ENCODE measurements at regions not wholly inside any gene's neighbourhood (a gene's known extent, or its start where the extent isn't known, plus 50 kb on each side); places are given as distances from the start of the nearest gene placed in this dataset.

- no peak for DNase-seq
Observed at GRCh38 chr12:112559784-112560183, 141.0 kb downstream of the PTPN11 start.

- peak; percentile 63 for DNase-seq
Observed at GRCh38 chr12:112564160-112564784, 145.5 kb downstream of the PTPN11 start.

- DNase-seq: no peak
Observed at GRCh38 chr12:112568641-112569040, 149.9 kb downstream of the PTPN11 start.

GRCh38 chr12:112570096-112570495 is 151.3 kb downstream of the PTPN11 start:
- no peak for DNase-seq

- DNase-seq: no peak
Observed at GRCh38 chr12:112573141-112573540, 154.4 kb downstream of the PTPN11 start.

GRCh38 chr12:112574896-112575558 is 156.3 kb downstream of the PTPN11 start:
- DNase-seq: no peak

GRCh38 chr12:112575559-112576067 is 156.9 kb downstream of the PTPN11 start:
- no peak for DNase-seq

GRCh38 chr12:112577473-112578329 is 159.0 kb downstream of the PTPN11 start:
- DNase-seq: no peak

- peak; percentile 26 for DNase-seq
Observed at GRCh38 chr12:112584266-112584722, 165.5 kb downstream of the PTPN11 start.

GRCh38 chr12:112586148-112586783 is 167.5 kb downstream of the PTPN11 start:
- DNase-seq: no peak

- no peak for DNase-seq
Observed at GRCh38 chr12:112589275-112589674, 170.5 kb downstream of the PTPN11 start.

GRCh38 chr12:112590281-112590680 is 171.5 kb downstream of the PTPN11 start:
- no peak for DNase-seq

GRCh38 chr12:112591488-112591887 is 172.7 kb downstream of the PTPN11 start:
- DNase-seq: no peak

- DNase-seq: no peak
Observed at GRCh38 chr12:112595410-112595809, 176.7 kb downstream of the PTPN11 start.

- DNase-seq: no peak
Observed at GRCh38 chr12:112597986-112598385, 179.2 kb downstream of the PTPN11 start.

GRCh38 chr12:112598626-112599025 is 179.9 kb downstream of the PTPN11 start:
- no peak for DNase-seq

GRCh38 chr12:112599871-112600270 is 181.1 kb downstream of the PTPN11 start:
- DNase-seq: no peak

GRCh38 chr12:112602150-112602549 is 183.4 kb downstream of the PTPN11 start:
- no peak for DNase-seq

- DNase-seq: no peak
Observed at GRCh38 chr12:112606611-112607365, 184.8 kb upstream of the RPH3A start.

- no peak for DNase-seq
Observed at GRCh38 chr12:112607427-112607826, 184.1 kb upstream of the RPH3A start.

GRCh38 chr12:112611908-112612307 is 179.6 kb upstream of the RPH3A start:
- peak; percentile 47 for DNase-seq

GRCh38 chr12:112615196-112615595 is 176.4 kb upstream of the RPH3A start:
- DNase-seq: no peak

Data from NCI-H2227 treated with DMSO at 0.1 percent for 48 hours (cell line).